WTC11 (cell line): ENCODE measurements at regions not wholly inside any gene's neighbourhood (a gene's known extent, or its start where the extent isn't known, plus 50 kb on each side); places are given as distances from the start of the nearest gene placed in this dataset.

Experiments used
- ATAC-seq: fragments of 200-7000 bp; cut with Tn5 transposase; 2 replicates; pipeline ENCODE4 v1.10.0; 2021; ENCODE audit warnings: mild to moderate bottlenecking, moderate library complexity
- CTCF ChIA-PET: fragments of 300-600 bp; sonication (Branson Sonifier 250); formaldehyde crosslinking; loops from one replicate; lab custom pipeline; 2021; ENCODE audit warnings: antibody characterized with exemption; lab: Charles Lee
- POLR2A ChIA-PET: fragments of 350-600 bp; sonication (Branson Sonifier 250); formaldehyde crosslinking; loops from one replicate; lab custom pipeline; 2021; ENCODE audit warnings: antibody characterized with exemption; lab: Charles Lee
- DNase-seq: peaks from one replicate; pipeline ENCODE4 v3.0.0; 2021; ENCODE audit warnings: low spot score
- H3K27ac Mint-ChIP-seq: 2 replicates; pipeline ENCODE4 v1.8.0; 2021; ENCODE audit warnings: mixed read lengths
- H3K27me3 Mint-ChIP-seq: 2 replicates; pipeline ENCODE4 v1.8.0; 2021; ENCODE audit warnings: low read depth, mild to moderate bottlenecking, moderate library complexity, mixed read lengths
- H3K36me3 Mint-ChIP-seq: 2 replicates; pipeline ENCODE4 v1.8.0; 2021; ENCODE audit warnings: mixed read lengths
- H3K4me1 Mint-ChIP-seq: 2 replicates; pipeline ENCODE4 v1.8.0; 2022; ENCODE audit warnings: mixed read lengths
- H3K4me3 Mint-ChIP-seq: 2 replicates; pipeline ENCODE4 v1.8.0; 2021; ENCODE audit warnings: mild to moderate bottlenecking, moderate library complexity, mixed read lengths
- H3K9me3 Mint-ChIP-seq: 2 replicates; pipeline ENCODE4 v1.8.0; 2021; ENCODE audit warnings: mixed read lengths
- FOXJ3 ChIP-seq: sonication (generic); formaldehyde crosslinking; IDR thresholded peaks from 2 replicates; pipeline ENCODE4 v1.9.0; 2021; ENCODE audit warnings: missing genetic modification reagents, mild to moderate bottlenecking, borderline replicate concordance
- FOXP1 ChIP-seq: sonication (generic); formaldehyde crosslinking; IDR thresholded peaks from 2 replicates; pipeline ENCODE4 v1.8.0; 2022; ENCODE audit warnings: missing genetic modification reagents, mild to moderate bottlenecking, moderate library complexity, borderline replicate concordance
- IRF2 ChIP-seq: sonication (generic); formaldehyde crosslinking; IDR thresholded peaks from 2 replicates; pipeline ENCODE4 v1.8.0; 2022; ENCODE audit warnings: low read depth, missing genetic modification reagents, borderline replicate concordance
- MXD4 ChIP-seq: fragments of 250-450 bp; sonication (Bioruptor Pico); IDR thresholded peaks from 2 replicates; pipeline ENCODE4 v1.8.0; 2021; ENCODE audit warnings: mild to moderate bottlenecking, moderate library complexity, borderline replicate concordance
- NFE2L1 ChIP-seq: sonication (generic); formaldehyde crosslinking; IDR thresholded peaks from 2 replicates; pipeline ENCODE4 v1.8.1; 2023; ENCODE audit warnings: missing genetic modification reagents
- SMAD4 ChIP-seq: sonication (generic); formaldehyde crosslinking; IDR thresholded peaks from 2 replicates; pipeline ENCODE4 v1.8.0; 2022; ENCODE audit warnings: mild to moderate bottlenecking, missing genetic modification reagents
- SP1 ChIP-seq: sonication (generic); formaldehyde crosslinking; conservative IDR thresholded peaks from 2 replicates; pipeline ENCODE4 v1.8.1; 2022; ENCODE audit warnings: missing genetic modification reagents
- TEAD1 ChIP-seq: sonication (generic); formaldehyde crosslinking; IDR thresholded peaks from 2 replicates; pipeline ENCODE4 v1.8.0; 2022; ENCODE audit warnings: mild to moderate bottlenecking, missing genetic modification reagents
- ZNF121 ChIP-seq: sonication (generic); formaldehyde crosslinking; IDR thresholded peaks from 2 replicates; pipeline ENCODE4 v1.8.0; 2023; ENCODE audit warnings: missing genetic modification reagents
- ZNF138 ChIP-seq: sonication (generic); formaldehyde crosslinking; conservative IDR thresholded peaks from 2 replicates; pipeline ENCODE4 v1.8.1; 2022; ENCODE audit warnings: mild to moderate bottlenecking, moderate library complexity, missing genetic modification reagents
- ZNF219 ChIP-seq: sonication (generic); formaldehyde crosslinking; IDR thresholded peaks from 2 replicates; pipeline ENCODE4 v1.8.0; 2023; ENCODE audit warnings: missing genetic modification reagents, mild to moderate bottlenecking, borderline replicate concordance
- ZNF232 ChIP-seq: sonication (generic); formaldehyde crosslinking; IDR thresholded peaks from 2 replicates; pipeline ENCODE4 v1.8.0; 2022; ENCODE audit warnings: mild to moderate bottlenecking, missing genetic modification reagents
- ZNF671 ChIP-seq: fragments of 250-450 bp; sonication (Bioruptor Pico); IDR thresholded peaks from 2 replicates; pipeline ENCODE4 v1.8.0; 2021; ENCODE audit warnings: mild to moderate bottlenecking
- TF ChIP-seq, protein P1 (sequence below): fragments of 250-450 bp; sonication (Bioruptor Pico); IDR thresholded peaks from 2 replicates; pipeline ENCODE4 v1.9.0; 2021; ENCODE audit warnings: mild to moderate bottlenecking, borderline replicate concordance
- TF ChIP-seq, protein P2 (sequence below): sonication (generic); formaldehyde crosslinking; IDR thresholded peaks from 2 replicates; pipeline ENCODE4 v1.8.1; 2023; ENCODE audit warnings: mild to moderate bottlenecking, missing genetic modification reagents
- TF ChIP-seq, protein P3 (sequence below): fragments of 250-450 bp; sonication (Bioruptor Pico); IDR thresholded peaks from 2 replicates; pipeline ENCODE4 v1.8.0; 2021; ENCODE audit warnings: mild to moderate bottlenecking
- TF ChIP-seq, protein P4 (sequence below): sonication (generic); formaldehyde crosslinking; IDR thresholded peaks from 2 replicates; pipeline ENCODE4 v1.8.1; 2022; ENCODE audit warnings: mild to moderate bottlenecking, missing genetic modification reagents, moderate library complexity, borderline replicate concordance
- TF ChIP-seq, protein P5 (sequence below): sonication (generic); formaldehyde crosslinking; IDR thresholded peaks from 2 replicates; pipeline ENCODE4 v1.8.0; 2023; ENCODE audit warnings: missing genetic modification reagents, mild to moderate bottlenecking, borderline replicate concordance
- TF ChIP-seq, protein P6 (sequence below): sonication (generic); formaldehyde crosslinking; IDR thresholded peaks from 2 replicates; pipeline ENCODE4 v1.8.0; 2023; ENCODE audit warnings: missing genetic modification reagents
- TF ChIP-seq, protein P7 (sequence below): sonication (generic); formaldehyde crosslinking; IDR thresholded peaks from 2 replicates; pipeline ENCODE4 v1.8.1; 2022; ENCODE audit warnings: low read depth, mild to moderate bottlenecking, moderate library complexity, missing genetic modification reagents, borderline replicate concordance

DNA sequence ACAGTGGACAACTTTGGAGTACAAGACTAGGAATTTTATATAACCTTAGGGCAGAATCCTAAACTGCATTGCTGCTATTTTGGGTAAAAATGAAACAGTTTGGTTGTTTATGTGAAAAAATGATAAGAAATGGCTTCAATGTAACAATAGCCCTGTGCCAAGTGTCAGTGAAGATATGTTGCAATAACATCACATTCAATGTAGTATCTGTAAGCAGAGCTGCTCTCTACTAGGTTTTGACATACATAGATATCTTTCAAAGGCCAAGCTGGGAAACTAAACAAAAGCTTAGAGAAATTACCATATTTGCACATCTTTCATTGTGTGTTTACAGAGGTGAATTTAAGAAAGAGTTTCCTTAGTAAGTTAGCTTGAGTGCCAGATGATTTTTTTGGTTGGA is 135.0 kb upstream of the DOK6 start (continued):
- TF ChIP-seq SP1 (CRISPR knock-in tag), result no peak

DNA sequence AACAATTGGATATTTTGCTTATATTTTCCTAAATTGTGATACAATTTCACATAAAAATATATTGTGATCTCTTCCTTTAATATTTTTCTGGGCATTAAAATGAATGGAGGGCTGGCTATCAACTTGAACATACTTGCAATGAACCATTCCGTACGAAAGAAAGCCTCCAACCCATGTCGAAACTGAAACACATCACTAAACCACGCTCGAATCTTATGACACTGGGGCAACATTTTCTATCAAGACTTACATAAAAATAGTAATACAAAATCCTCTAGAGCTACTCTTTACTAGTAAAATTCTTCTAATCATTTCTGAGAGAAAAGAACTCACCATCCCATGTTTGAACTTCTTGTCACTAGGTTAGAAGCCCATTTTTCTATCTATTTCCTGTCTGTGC is 132.8 kb upstream of the DOK6 start:
- no peak for ATAC-seq
- no peak overlapping the region for H3K4me3 Mint-ChIP-seq
- POLR2A ChIA-PET, result no interaction called here
- H3K9me3 Mint-ChIP-seq, result peaks cover 56% of the 10 kb centered on the region
- no peaks in the 10 kb centered on the region for H3K4me1 Mint-ChIP-seq
- H3K36me3 Mint-ChIP-seq, result peaks cover 26% of the 10 kb centered on the region
- H3K27ac Mint-ChIP-seq, result no peak overlapping the region
- DNase-seq, result no peak
- no peaks in the 10 kb centered on the region for H3K27me3 Mint-ChIP-seq
- CTCF ChIA-PET, result no interaction called here
- no peak for TF ChIP-seq FOXP1 (CRISPR knock-in tag)
- TF ChIP-seq ZNF671 (CRISPR knock-in tag), result no peak
- no peak for TF ChIP-seq ZNF121
- TF ChIP-seq FOXJ3, result no peak
- TF ChIP-seq ZNF232 (CRISPR knock-in tag), result no peak
- no peak for TF ChIP-seq ZNF219 (CRISPR knock-in tag)

DNA sequence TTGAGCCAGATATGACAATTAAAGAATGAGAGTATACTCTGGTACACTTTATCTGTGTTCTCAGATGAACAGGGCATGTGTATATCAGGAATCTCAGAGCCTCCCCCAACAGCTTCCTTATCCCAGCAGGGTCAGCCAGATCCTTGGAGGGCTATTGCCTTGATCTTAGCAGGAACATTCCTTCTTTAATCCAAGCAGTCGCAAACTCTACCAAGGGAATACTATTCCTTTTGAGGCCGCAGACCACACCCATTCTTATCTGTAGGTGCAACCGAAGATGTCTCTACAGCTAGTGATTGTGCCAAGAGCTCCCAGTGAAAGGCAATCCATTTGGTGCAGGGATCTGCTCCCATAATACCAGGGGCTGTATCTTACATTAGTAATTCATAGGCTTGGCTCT is 118.3 kb upstream of the DOK6 start:
- H3K27ac Mint-ChIP-seq, result no peak overlapping the region
- DNase-seq, result no peak
- ChIA-PET POLR2A (no interaction called here), CTCF (no interaction called here)
- H3K4me1 Mint-ChIP-seq, result no peaks in the 10 kb centered on the region
- no peaks in the 10 kb centered on the region for H3K36me3 Mint-ChIP-seq
- peak; percentile 81 for ATAC-seq
- no peak overlapping the region for H3K4me3 Mint-ChIP-seq
- no peaks in the 10 kb centered on the region for H3K27me3 Mint-ChIP-seq
- H3K9me3 Mint-ChIP-seq, result 0 out of 2 replicates have a peak, but pooled peaks cover 7% of the 10 kb centered on the region
- TF ChIP-seq NFE2L1 (CRISPR knock-in tag), result no peak
- TF ChIP-seq ZNF138, result no peak
- TF ChIP-seq FOXJ3, result no peak
- TF ChIP-seq ZNF219 (CRISPR knock-in tag), result no peak
- TF ChIP-seq, protein P1, sequence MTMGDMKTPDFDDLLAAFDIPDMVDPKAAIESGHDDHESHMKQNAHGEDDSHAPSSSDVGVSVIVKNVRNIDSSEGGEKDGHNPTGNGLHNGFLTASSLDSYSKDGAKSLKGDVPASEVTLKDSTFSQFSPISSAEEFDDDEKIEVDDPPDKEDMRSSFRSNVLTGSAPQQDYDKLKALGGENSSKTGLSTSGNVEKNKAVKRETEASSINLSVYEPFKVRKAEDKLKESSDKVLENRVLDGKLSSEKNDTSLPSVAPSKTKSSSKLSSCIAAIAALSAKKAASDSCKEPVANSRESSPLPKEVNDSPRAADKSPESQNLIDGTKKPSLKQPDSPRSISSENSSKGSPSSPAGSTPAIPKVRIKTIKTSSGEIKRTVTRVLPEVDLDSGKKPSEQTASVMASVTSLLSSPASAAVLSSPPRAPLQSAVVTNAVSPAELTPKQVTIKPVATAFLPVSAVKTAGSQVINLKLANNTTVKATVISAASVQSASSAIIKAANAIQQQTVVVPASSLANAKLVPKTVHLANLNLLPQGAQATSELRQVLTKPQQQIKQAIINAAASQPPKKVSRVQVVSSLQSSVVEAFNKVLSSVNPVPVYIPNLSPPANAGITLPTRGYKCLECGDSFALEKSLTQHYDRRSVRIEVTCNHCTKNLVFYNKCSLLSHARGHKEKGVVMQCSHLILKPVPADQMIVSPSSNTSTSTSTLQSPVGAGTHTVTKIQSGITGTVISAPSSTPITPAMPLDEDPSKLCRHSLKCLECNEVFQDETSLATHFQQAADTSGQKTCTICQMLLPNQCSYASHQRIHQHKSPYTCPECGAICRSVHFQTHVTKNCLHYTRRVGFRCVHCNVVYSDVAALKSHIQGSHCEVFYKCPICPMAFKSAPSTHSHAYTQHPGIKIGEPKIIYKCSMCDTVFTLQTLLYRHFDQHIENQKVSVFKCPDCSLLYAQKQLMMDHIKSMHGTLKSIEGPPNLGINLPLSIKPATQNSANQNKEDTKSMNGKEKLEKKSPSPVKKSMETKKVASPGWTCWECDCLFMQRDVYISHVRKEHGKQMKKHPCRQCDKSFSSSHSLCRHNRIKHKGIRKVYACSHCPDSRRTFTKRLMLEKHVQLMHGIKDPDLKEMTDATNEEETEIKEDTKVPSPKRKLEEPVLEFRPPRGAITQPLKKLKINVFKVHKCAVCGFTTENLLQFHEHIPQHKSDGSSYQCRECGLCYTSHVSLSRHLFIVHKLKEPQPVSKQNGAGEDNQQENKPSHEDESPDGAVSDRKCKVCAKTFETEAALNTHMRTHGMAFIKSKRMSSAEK (CRISPR knock-in tag), result no peak
- TF ChIP-seq TEAD1 (CRISPR knock-in tag), result no peak
- TF ChIP-seq, protein P2, sequence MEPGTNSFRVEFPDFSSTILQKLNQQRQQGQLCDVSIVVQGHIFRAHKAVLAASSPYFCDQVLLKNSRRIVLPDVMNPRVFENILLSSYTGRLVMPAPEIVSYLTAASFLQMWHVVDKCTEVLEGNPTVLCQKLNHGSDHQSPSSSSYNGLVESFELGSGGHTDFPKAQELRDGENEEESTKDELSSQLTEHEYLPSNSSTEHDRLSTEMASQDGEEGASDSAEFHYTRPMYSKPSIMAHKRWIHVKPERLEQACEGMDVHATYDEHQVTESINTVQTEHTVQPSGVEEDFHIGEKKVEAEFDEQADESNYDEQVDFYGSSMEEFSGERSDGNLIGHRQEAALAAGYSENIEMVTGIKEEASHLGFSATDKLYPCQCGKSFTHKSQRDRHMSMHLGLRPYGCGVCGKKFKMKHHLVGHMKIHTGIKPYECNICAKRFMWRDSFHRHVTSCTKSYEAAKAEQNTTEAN (CRISPR knock-in tag), result no peak
- TF ChIP-seq, protein P3, sequence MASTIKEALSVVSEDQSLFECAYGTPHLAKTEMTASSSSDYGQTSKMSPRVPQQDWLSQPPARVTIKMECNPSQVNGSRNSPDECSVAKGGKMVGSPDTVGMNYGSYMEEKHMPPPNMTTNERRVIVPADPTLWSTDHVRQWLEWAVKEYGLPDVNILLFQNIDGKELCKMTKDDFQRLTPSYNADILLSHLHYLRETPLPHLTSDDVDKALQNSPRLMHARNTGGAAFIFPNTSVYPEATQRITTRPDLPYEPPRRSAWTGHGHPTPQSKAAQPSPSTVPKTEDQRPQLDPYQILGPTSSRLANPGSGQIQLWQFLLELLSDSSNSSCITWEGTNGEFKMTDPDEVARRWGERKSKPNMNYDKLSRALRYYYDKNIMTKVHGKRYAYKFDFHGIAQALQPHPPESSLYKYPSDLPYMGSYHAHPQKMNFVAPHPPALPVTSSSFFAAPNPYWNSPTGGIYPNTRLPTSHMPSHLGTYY (CRISPR knock-in tag), result no peak
- TF ChIP-seq IRF2 (CRISPR knock-in tag), result no peak
- TF ChIP-seq, protein P4, sequence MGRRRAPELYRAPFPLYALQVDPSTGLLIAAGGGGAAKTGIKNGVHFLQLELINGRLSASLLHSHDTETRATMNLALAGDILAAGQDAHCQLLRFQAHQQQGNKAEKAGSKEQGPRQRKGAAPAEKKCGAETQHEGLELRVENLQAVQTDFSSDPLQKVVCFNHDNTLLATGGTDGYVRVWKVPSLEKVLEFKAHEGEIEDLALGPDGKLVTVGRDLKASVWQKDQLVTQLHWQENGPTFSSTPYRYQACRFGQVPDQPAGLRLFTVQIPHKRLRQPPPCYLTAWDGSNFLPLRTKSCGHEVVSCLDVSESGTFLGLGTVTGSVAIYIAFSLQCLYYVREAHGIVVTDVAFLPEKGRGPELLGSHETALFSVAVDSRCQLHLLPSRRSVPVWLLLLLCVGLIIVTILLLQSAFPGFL, result no peak
- TF ChIP-seq, protein P5, sequence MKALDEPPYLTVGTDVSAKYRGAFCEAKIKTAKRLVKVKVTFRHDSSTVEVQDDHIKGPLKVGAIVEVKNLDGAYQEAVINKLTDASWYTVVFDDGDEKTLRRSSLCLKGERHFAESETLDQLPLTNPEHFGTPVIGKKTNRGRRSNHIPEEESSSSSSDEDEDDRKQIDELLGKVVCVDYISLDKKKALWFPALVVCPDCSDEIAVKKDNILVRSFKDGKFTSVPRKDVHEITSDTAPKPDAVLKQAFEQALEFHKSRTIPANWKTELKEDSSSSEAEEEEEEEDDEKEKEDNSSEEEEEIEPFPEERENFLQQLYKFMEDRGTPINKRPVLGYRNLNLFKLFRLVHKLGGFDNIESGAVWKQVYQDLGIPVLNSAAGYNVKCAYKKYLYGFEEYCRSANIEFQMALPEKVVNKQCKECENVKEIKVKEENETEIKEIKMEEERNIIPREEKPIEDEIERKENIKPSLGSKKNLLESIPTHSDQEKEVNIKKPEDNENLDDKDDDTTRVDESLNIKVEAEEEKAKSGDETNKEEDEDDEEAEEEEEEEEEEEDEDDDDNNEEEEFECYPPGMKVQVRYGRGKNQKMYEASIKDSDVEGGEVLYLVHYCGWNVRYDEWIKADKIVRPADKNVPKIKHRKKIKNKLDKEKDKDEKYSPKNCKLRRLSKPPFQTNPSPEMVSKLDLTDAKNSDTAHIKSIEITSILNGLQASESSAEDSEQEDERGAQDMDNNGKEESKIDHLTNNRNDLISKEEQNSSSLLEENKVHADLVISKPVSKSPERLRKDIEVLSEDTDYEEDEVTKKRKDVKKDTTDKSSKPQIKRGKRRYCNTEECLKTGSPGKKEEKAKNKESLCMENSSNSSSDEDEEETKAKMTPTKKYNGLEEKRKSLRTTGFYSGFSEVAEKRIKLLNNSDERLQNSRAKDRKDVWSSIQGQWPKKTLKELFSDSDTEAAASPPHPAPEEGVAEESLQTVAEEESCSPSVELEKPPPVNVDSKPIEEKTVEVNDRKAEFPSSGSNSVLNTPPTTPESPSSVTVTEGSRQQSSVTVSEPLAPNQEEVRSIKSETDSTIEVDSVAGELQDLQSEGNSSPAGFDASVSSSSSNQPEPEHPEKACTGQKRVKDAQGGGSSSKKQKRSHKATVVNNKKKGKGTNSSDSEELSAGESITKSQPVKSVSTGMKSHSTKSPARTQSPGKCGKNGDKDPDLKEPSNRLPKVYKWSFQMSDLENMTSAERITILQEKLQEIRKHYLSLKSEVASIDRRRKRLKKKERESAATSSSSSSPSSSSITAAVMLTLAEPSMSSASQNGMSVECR, result no peak
- TF ChIP-seq, protein P6, sequence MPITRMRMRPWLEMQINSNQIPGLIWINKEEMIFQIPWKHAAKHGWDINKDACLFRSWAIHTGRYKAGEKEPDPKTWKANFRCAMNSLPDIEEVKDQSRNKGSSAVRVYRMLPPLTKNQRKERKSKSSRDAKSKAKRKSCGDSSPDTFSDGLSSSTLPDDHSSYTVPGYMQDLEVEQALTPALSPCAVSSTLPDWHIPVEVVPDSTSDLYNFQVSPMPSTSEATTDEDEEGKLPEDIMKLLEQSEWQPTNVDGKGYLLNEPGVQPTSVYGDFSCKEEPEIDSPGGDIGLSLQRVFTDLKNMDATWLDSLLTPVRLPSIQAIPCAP (CRISPR knock-in tag), result no peak
- TF ChIP-seq, protein P7, sequence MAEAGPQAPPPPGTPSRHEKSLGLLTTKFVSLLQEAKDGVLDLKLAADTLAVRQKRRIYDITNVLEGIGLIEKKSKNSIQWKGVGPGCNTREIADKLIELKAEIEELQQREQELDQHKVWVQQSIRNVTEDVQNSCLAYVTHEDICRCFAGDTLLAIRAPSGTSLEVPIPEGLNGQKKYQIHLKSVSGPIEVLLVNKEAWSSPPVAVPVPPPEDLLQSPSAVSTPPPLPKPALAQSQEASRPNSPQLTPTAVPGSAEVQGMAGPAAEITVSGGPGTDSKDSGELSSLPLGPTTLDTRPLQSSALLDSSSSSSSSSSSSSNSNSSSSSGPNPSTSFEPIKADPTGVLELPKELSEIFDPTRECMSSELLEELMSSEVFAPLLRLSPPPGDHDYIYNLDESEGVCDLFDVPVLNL (CRISPR knock-in tag), result no peak
- TF ChIP-seq MXD4, result no peak
- TF ChIP-seq SMAD4, result no peak
